OCI-LY3 (cell line): ENCODE measurements at regions not wholly inside any gene's neighbourhood (a gene's known extent, or its start where the extent isn't known, plus 50 kb on each side); places are given as distances from the start of the nearest gene placed in this dataset.

Source experiments
- CTCF ChIP-seq: fragments of 200-600, 300-600 bp; sonication (generic); IDR thresholded peaks from 2 replicates; pipeline ENCODE4 v1.5.1; 2014; ENCODE audit warnings: antibody characterized with exemption, low read length, low read depth
- EZH2phosphoT487 ChIP-seq: fragments of 200-600 bp; shearing (Covaris generic); IDR thresholded peaks from 2 replicates; pipeline ENCODE4 v1.6.1; 2018; ENCODE audit warnings: antibody characterized with exemption, mixed run types, low read depth

- TF ChIP-seq CTCF (no peak), EZH2phosphoT487 (no peak)
These were observed 96.7 kb upstream of the CLDN10 start for GRCh38 chr13:95455782-95456181.
